ENCODE measurements at regions not wholly inside any gene's neighbourhood (a gene's known extent, or its start where the extent isn't known, plus 50 kb on each side); places are given as distances from the start of the nearest gene placed in this dataset.

- Histone ChIP-seq H3K9ac (ENCODE audit: low read depth in 1 of 2, low read length in 2 of 2) (no peak overlapping the region), H3K4me3 (ENCODE audit: low read depth in 1 of 3, low read length in 3 of 3) (no peak overlapping the region), H3K27ac (ENCODE audit: low read depth in 1 of 2, low read length in 2 of 2) (no peak overlapping the region), H3K27me3 (ENCODE audit: control insufficient read depth in 4 of 4, insufficient read depth in 4 of 4, low read length in 3 of 4) (no peaks in the 10 kb centered on the region), H3K4me1 (ENCODE audit: control insufficient read depth in 4 of 4, insufficient read depth in 4 of 4, low read length in 3 of 4) (no peaks in the 10 kb centered on the region), H3K36me3 (ENCODE audit: control insufficient read depth in 4 of 4, insufficient read depth in 3 of 4, low read depth in 1 of 4, low read length in 3 of 4) (no peaks in the 10 kb centered on the region), H3K9me3 (ENCODE audit: control insufficient read depth in 4 of 4, low read length in 3 of 4) (peaks cover 0 to 2% (median under 1%) of the 10 kb centered on the region in 4 donors)
- no peak for TF ChIP-seq YY1 (IDR thresholded peaks at IDR 0.05)
- TF ChIP-seq GABPA (IDR thresholded peaks at IDR 0.05 in 1 of 2, conservative IDR thresholded peaks at IDR 0.05 in 1 of 2), result no peak
- no peak for TF ChIP-seq SP1 (IDR thresholded peaks at IDR 0.05)
- no peak for TF ChIP-seq REST (IDR thresholded peaks at IDR 0.05)
- no peak for TF ChIP-seq EGR1 (IDR thresholded peaks at IDR 0.05; ENCODE audit: low read depth in 2 of 2)
- no peak for TF ChIP-seq RAD21 (IDR thresholded peaks at IDR 0.05)
- no peak for TF ChIP-seq RXRA (IDR thresholded peaks at IDR 0.05)
- TF ChIP-seq HNF4A (conservative IDR thresholded peaks at IDR 0.05), result no peak
- TF ChIP-seq FOXA1 (IDR thresholded peaks at IDR 0.05), result no peak
- TF ChIP-seq ATF3 (IDR thresholded peaks at IDR 0.05), result no peak
- no peak for TF ChIP-seq TAF1 (conservative IDR thresholded peaks at IDR 0.05)
- TF ChIP-seq CTCF (IDR thresholded peaks at IDR 0.05; ENCODE audit: low read depth, low read length, missing input control), result no peak
- TF ChIP-seq JUND (IDR thresholded peaks at IDR 0.05), result no peak
- 81% methylated on average over 16 of the region's 16 CpGs for WGBS
- DNase-seq (ENCODE audit: low spot score), result no peak
Observed at GRCh38 chr19:30310602-30311263, 61.5 kb upstream of the ZNF536 start.

GRCh38 chr19:30311911-30312310 is 60.3 kb upstream of the ZNF536 start:
- no peak overlapping the region for H3K4me3 ChIP-seq (ENCODE audit: low read depth in 1 of 3, low read length in 3 of 3)
- 89% methylated on average over 7 of the region's 7 CpGs for WGBS
- H3K27ac ChIP-seq (ENCODE audit: low read depth in 1 of 2, low read length in 2 of 2), result no peak overlapping the region
- H3K36me3 ChIP-seq (ENCODE audit: control insufficient read depth in 4 of 4, insufficient read depth in 3 of 4, low read depth in 1 of 4, low read length in 3 of 4), result no peaks in the 10 kb centered on the region
- H3K4me1 ChIP-seq (ENCODE audit: control insufficient read depth in 4 of 4, insufficient read depth in 4 of 4, low read length in 3 of 4), result no peaks in the 10 kb centered on the region
- no peaks in the 10 kb centered on the region for H3K27me3 ChIP-seq (ENCODE audit: control insufficient read depth in 4 of 4, insufficient read depth in 4 of 4, low read length in 3 of 4)
- no peak for DNase-seq (ENCODE audit: low spot score)
- peaks cover 0 to 2% (median under 1%) of the 10 kb centered on the region in 4 donors for H3K9me3 ChIP-seq (ENCODE audit: control insufficient read depth in 4 of 4, low read length in 3 of 4)
- H3K9ac ChIP-seq (ENCODE audit: low read depth in 1 of 2, low read length in 2 of 2), result no peak overlapping the region
- TF ChIP-seq TAF1 (conservative IDR thresholded peaks at IDR 0.05) (no peak), HNF4G (IDR thresholded peaks at IDR 0.05) (no peak), SP1 (IDR thresholded peaks at IDR 0.05) (no peak), ATF3 (IDR thresholded peaks at IDR 0.05) (no peak), GABPA (IDR thresholded peaks at IDR 0.05 in 1 of 2, conservative IDR thresholded peaks at IDR 0.05 in 1 of 2) (no peak), JUND (IDR thresholded peaks at IDR 0.05) (no peak), RAD21 (IDR thresholded peaks at IDR 0.05) (no peak), CTCF (IDR thresholded peaks at IDR 0.05; ENCODE audit: low read depth, low read length, missing input control) (no peak), REST (IDR thresholded peaks at IDR 0.05) (no peak), RXRA (IDR thresholded peaks at IDR 0.05) (no peak), FOXA2 (IDR thresholded peaks at IDR 0.05) (no peak), FOXA1 (IDR thresholded peaks at IDR 0.05) (no peak)
- TF ChIP-seq, protein P1, sequence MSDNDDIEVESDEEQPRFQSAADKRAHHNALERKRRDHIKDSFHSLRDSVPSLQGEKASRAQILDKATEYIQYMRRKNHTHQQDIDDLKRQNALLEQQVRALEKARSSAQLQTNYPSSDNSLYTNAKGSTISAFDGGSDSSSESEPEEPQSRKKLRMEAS (IDR thresholded peaks at IDR 0.05), result no peak

All from liver (tissue), 8 donors.